Type B pancreatic cell (in vitro differentiated cells): ENCODE measurements at regions not wholly inside any gene's neighbourhood (a gene's known extent, or its start where the extent isn't known, plus 50 kb on each side); places are given as distances from the start of the nearest gene placed in this dataset.

ENCODE experiments used
- DNase-seq: peaks from one replicate; pipeline ENCODE4 v3.0.0; 2021; ENCODE audit warnings: mixed read lengths; ENCODE audit not compliant: unreplicated experiment; ENCODE audit errors: extremely low spot score
- H3K27ac Mint-ChIP-seq: 2 replicates; pipeline ENCODE4 v1.8.0; 2021; ENCODE audit warnings: mild to moderate bottlenecking, mixed read lengths
- H3K27me3 Mint-ChIP-seq: 2 replicates; pipeline ENCODE4 v1.8.0; 2021; ENCODE audit warnings: mixed read lengths
- H3K36me3 Mint-ChIP-seq: 2 replicates; pipeline ENCODE4 v1.8.0; 2021; ENCODE audit warnings: mixed read lengths
- H3K4me1 Mint-ChIP-seq: one replicate; pipeline ENCODE4 v1.8.0; 2021; ENCODE audit warnings: mixed read lengths; ENCODE audit not compliant: unreplicated experiment
- H3K4me3 Mint-ChIP-seq: 2 replicates; pipeline ENCODE4 v1.8.0; 2021; ENCODE audit warnings: mild to moderate bottlenecking, mixed read lengths
- H3K9me3 Mint-ChIP-seq: 2 replicates; pipeline ENCODE4 v1.8.0; 2021; ENCODE audit warnings: mixed read lengths
- CTCF ChIP-seq: fragments of 200-600 bp; sonication (generic); conservative IDR thresholded peaks from 2 replicates; pipeline ENCODE4 v1.5.0; 2021; ENCODE audit warnings: antibody characterized with exemption, mild to moderate bottlenecking

GRCh38 chr16:62692685-62693084, 656.4 kb upstream of the CDH8 start:
- TF ChIP-seq CTCF = no peak
- no peaks in the 10 kb centered on the region for H3K27me3 Mint-ChIP-seq
- H3K9me3 Mint-ChIP-seq = peaks cover 8% of the 10 kb centered on the region
- no peak for DNase-seq
- no peak overlapping the region for H3K4me3 Mint-ChIP-seq
- no peaks in the 10 kb centered on the region for H3K36me3 Mint-ChIP-seq
- H3K27ac Mint-ChIP-seq = no peak overlapping the region
- H3K4me1 Mint-ChIP-seq = no peaks in the 10 kb centered on the region

- Mint-ChIP-seq H3K9me3 (peaks cover 5% of the 10 kb centered on the region), H3K4me3 (no peak overlapping the region), H3K36me3 (no peaks in the 10 kb centered on the region), H3K27ac (no peak overlapping the region), H3K27me3 (no peaks in the 10 kb centered on the region), H3K4me1 (no peaks in the 10 kb centered on the region)
- no peak for DNase-seq
- TF ChIP-seq CTCF = no peak
Measured at GRCh38 chr16:62681819-62682218, 645.6 kb upstream of the CDH8 start.

GRCh38 chr16:62678796-62679195, 642.6 kb upstream of the CDH8 start:
- peaks cover 5% of the 10 kb centered on the region for H3K9me3 Mint-ChIP-seq
- no peak for TF ChIP-seq CTCF
- no peaks in the 10 kb centered on the region for H3K4me1 Mint-ChIP-seq
- no peak for DNase-seq
- no peaks in the 10 kb centered on the region for H3K27me3 Mint-ChIP-seq
- H3K4me3 Mint-ChIP-seq = no peak overlapping the region
- H3K27ac Mint-ChIP-seq = no peak overlapping the region
- no peaks in the 10 kb centered on the region for H3K36me3 Mint-ChIP-seq

- H3K27me3 Mint-ChIP-seq = no peaks in the 10 kb centered on the region
- H3K4me3 Mint-ChIP-seq = no peak overlapping the region
- H3K9me3 Mint-ChIP-seq = peaks cover 5% of the 10 kb centered on the region
- H3K36me3 Mint-ChIP-seq = no peaks in the 10 kb centered on the region
- H3K4me1 Mint-ChIP-seq = no peaks in the 10 kb centered on the region
- no peak overlapping the region for H3K27ac Mint-ChIP-seq
- no peak for DNase-seq
- no peak for TF ChIP-seq CTCF
Measured at GRCh38 chr16:62676306-62676705, 640.1 kb upstream of the CDH8 start.

- H3K27me3 Mint-ChIP-seq = no peaks in the 10 kb centered on the region
- H3K36me3 Mint-ChIP-seq = no peaks in the 10 kb centered on the region
- no peak overlapping the region for H3K4me3 Mint-ChIP-seq
- H3K27ac Mint-ChIP-seq = no peak overlapping the region
- no peaks in the 10 kb centered on the region for H3K9me3 Mint-ChIP-seq
- H3K4me1 Mint-ChIP-seq = peaks cover 4% of the 10 kb centered on the region
- DNase-seq = no peak
- TF ChIP-seq CTCF = no peak
Measured at GRCh38 chr16:62665269-62665668, 629.0 kb upstream of the CDH8 start.

GRCh38 chr16:62664566-62664965, 628.3 kb upstream of the CDH8 start:
- Mint-ChIP-seq H3K36me3 (no peaks in the 10 kb centered on the region), H3K9me3 (no peaks in the 10 kb centered on the region), H3K27me3 (no peaks in the 10 kb centered on the region), H3K4me1 (peaks cover 4% of the 10 kb centered on the region), H3K4me3 (no peak overlapping the region), H3K27ac (no peak overlapping the region)
- no peak for DNase-seq
- no peak for TF ChIP-seq CTCF
